Dermis blood vessel endothelial cell (primary cell): ENCODE measurements at regions not wholly inside any gene's neighbourhood (a gene's known extent, or its start where the extent isn't known, plus 50 kb on each side); places are given as distances from the start of the nearest gene placed in this dataset.
"Not testable (repeated sequence)": the region's sequence is repeated elsewhere in the genome, so short reads cannot be mapped to it uniquely, and the experiment has no call there.

Experiments
- DNase-seq: peaks from one replicate; pipeline ENCODE4 v3.0.0; 2010

DNA sequence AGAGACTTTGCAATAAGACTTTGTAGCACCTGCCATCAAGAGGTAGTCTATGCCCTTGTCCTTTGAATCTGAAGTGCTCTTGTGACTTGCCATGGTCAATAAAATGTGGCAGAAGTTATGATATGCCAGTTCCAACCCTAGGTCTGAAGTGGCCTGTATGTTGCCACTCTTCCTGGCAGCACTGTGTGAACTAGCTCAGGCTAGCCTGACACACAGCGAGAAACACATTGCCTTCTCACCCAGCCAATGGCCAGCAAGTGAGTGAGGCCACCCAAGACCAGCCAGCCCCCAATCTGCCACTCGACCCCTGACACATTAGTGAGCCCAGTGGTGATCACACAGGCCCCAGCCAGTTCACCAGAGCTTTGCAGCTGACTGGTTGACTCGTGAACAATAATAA lies 52.7 kb upstream of the OSMR start:
- DNase-seq: no peak

DNA sequence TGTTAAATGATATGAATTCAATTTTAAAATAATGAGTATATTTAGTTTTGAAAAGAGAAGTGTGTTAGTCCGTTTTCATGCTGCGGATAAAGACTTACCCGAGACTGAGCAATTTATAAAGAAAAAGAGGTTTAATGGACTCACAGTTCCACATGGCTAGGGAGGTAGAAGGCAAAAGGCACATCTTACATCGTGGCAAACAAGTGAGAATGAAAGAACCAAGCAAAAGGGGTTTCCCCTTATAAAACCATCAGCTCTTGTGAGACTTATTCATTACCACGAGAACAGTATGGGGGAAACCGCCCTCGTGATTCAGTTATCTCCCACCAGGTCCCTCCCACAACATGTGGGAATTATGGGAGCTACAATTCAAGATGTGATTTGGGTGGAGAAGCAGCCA lies 51.8 kb upstream of the OSMR start:
- DNase-seq: not testable (repeated sequence)

DNA sequence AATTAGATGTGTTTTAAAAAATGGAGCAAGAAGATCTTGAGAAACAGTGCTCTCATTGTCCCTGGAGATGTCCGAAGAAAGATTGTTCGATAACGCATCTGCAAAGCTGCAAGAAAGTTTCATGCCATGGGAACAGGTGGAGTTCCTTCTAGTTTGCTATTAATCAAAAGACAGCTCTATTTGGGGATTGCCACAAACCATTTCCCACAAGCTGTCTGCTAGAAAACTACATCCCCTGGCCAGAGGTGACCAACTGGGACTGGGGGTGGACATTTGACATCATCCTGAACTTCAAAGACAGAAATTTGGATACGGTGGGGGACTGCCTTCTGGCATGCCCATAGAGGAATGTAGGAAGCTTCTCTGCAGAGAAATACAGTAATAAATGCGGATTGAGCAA lies 50.8 kb upstream of the OSMR start:
- DNase-seq: no peak

DNA sequence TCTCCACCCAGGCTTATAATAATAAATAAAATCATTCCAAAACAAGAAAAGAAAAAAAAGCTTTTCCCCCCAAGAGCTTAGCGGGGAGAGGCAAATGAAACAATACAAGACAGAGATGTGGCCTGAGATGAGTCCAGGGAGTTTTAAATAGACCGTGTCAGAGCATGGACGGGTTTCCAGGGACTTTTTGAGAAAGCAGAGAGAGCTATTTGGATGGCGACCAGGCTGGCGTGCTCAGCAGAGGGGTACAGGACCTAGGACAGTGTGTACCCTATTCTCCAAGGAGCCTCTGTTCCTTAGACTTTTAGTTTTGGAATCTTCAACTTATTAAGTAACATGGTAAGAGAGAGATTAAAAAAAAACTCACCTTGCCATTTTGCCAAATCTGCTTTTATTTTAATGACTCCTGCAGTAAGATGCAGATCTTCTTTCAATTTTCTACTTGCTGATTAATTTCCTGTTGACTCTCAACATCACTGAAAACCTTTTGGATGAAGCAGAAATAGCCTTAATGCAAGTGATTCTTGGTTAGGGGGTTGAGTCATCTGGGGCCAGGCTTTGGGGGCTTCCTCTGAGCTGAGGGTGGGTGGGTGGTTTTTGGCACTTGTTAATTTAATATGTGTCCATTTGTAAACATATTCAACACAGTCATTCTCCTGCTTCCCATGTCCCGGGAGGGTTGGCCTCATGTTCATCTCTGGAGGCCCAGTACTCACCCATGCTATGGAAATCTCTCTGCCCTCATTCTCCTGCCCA lies 49.6 kb upstream of the OSMR start:
- DNase-seq: peak; percentile 60
